ENCODE measurements at regions not wholly inside any gene's neighbourhood (a gene's known extent, or its start where the extent isn't known, plus 50 kb on each side); places are given as distances from the start of the nearest gene placed in this dataset.

DNA sequence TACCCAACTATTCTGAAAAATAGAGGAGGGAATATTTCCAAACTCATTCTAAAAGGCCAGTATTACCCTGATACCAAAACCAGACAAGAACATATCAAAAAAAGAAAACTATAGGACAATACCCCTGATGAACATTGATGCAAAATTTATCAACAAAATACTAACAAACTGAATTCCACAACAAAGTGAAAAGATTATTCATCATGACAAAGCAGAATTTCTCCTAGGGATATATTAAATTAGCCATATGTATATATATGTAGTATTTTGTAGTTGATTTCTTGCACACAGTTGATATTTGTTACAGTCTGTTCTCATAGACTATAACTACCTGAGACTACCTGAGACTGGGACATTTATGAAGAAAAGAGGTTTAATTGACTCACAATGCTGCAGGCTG, 495.0 kb upstream of the SPRY2 start:
- TF ChIP-seq RAD21 (IDR thresholded peaks at IDR 0.05; ENCODE audit: low read length) (no peak), MAFK (IDR thresholded peaks at IDR 0.05; ENCODE audit: low read depth, low read length) (no peak), POLR2A (IDR thresholded peaks at IDR 0.05; ENCODE audit: low read depth, low read length) (no peak), RCOR1 (IDR thresholded peaks at IDR 0.05; ENCODE audit: insufficient replicate concordance, low read length) (no peak), FOS (IDR thresholded peaks at IDR 0.05; ENCODE audit: low read depth, low read length) (no peak), CEBPB (IDR thresholded peaks at IDR 0.05; ENCODE audit: low read depth, low read length) (no peak)
- TF ChIP-seq, protein P1, sequence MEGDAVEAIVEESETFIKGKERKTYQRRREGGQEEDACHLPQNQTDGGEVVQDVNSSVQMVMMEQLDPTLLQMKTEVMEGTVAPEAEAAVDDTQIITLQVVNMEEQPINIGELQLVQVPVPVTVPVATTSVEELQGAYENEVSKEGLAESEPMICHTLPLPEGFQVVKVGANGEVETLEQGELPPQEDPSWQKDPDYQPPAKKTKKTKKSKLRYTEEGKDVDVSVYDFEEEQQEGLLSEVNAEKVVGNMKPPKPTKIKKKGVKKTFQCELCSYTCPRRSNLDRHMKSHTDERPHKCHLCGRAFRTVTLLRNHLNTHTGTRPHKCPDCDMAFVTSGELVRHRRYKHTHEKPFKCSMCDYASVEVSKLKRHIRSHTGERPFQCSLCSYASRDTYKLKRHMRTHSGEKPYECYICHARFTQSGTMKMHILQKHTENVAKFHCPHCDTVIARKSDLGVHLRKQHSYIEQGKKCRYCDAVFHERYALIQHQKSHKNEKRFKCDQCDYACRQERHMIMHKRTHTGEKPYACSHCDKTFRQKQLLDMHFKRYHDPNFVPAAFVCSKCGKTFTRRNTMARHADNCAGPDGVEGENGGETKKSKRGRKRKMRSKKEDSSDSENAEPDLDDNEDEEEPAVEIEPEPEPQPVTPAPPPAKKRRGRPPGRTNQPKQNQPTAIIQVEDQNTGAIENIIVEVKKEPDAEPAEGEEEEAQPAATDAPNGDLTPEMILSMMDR (conservative IDR thresholded peaks at IDR 0.05; ENCODE audit: low read depth, low read length), result no peak
- TF ChIP-seq, protein P2, sequence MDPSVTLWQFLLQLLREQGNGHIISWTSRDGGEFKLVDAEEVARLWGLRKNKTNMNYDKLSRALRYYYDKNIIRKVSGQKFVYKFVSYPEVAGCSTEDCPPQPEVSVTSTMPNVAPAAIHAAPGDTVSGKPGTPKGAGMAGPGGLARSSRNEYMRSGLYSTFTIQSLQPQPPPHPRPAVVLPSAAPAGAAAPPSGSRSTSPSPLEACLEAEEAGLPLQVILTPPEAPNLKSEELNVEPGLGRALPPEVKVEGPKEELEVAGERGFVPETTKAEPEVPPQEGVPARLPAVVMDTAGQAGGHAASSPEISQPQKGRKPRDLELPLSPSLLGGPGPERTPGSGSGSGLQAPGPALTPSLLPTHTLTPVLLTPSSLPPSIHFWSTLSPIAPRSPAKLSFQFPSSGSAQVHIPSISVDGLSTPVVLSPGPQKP (IDR thresholded peaks at IDR 0.05; ENCODE audit: borderline replicate concordance, low read depth, low read length), result no peak

All from IMR-90 (cell line).